ENCODE measurements at regions not wholly inside any gene's neighbourhood (a gene's known extent, or its start where the extent isn't known, plus 50 kb on each side); places are given as distances from the start of the nearest gene placed in this dataset.

GRCh38 chr9:99294850-99295461, 72.9 kb downstream of the SEC61B start:
- TF ChIP-seq CTCF (IDR thresholded peaks at IDR 0.05), result no peak
- DNase-seq, result no peak
- Mint-ChIP-seq H3K36me3 (ENCODE audit: low read depth) (no peaks in the 10 kb centered on the region), H3K4me1 (ENCODE audit: low read depth) (peaks cover 25% of the 10 kb centered on the region), H3K4me3 (no peak overlapping the region), H3K27ac (no peak overlapping the region), H3K9me3 (no peaks in the 10 kb centered on the region), H3K27me3 (ENCODE audit: insufficient read depth) (peaks cover 29% of the 10 kb centered on the region)

GRCh38 chr9:99296291-99296951, 74.3 kb downstream of the SEC61B start:
- Mint-ChIP-seq H3K4me3 (no peak overlapping the region), H3K4me1 (ENCODE audit: low read depth) (peaks cover 25% of the 10 kb centered on the region), H3K36me3 (ENCODE audit: low read depth) (no peaks in the 10 kb centered on the region), H3K9me3 (no peaks in the 10 kb centered on the region), H3K27me3 (ENCODE audit: insufficient read depth) (peaks cover 23% of the 10 kb centered on the region), H3K27ac (no peak overlapping the region)
- no peak for TF ChIP-seq CTCF (IDR thresholded peaks at IDR 0.05)
- no peak for DNase-seq

- no peak for TF ChIP-seq CTCF (IDR thresholded peaks at IDR 0.05)
- H3K9me3 Mint-ChIP-seq, result no peaks in the 10 kb centered on the region
- no peak overlapping the region for H3K27ac Mint-ChIP-seq
- H3K36me3 Mint-ChIP-seq (ENCODE audit: low read depth), result no peaks in the 10 kb centered on the region
- H3K4me1 Mint-ChIP-seq (ENCODE audit: low read depth), result peaks cover 25% of the 10 kb centered on the region
- H3K4me3 Mint-ChIP-seq, result no peak overlapping the region
- H3K27me3 Mint-ChIP-seq (ENCODE audit: insufficient read depth), result peaks cover 15% of the 10 kb centered on the region
- no peak for DNase-seq
Observed at GRCh38 chr9:99298614-99299013, 76.5 kb downstream of the SEC61B start.

DNA sequence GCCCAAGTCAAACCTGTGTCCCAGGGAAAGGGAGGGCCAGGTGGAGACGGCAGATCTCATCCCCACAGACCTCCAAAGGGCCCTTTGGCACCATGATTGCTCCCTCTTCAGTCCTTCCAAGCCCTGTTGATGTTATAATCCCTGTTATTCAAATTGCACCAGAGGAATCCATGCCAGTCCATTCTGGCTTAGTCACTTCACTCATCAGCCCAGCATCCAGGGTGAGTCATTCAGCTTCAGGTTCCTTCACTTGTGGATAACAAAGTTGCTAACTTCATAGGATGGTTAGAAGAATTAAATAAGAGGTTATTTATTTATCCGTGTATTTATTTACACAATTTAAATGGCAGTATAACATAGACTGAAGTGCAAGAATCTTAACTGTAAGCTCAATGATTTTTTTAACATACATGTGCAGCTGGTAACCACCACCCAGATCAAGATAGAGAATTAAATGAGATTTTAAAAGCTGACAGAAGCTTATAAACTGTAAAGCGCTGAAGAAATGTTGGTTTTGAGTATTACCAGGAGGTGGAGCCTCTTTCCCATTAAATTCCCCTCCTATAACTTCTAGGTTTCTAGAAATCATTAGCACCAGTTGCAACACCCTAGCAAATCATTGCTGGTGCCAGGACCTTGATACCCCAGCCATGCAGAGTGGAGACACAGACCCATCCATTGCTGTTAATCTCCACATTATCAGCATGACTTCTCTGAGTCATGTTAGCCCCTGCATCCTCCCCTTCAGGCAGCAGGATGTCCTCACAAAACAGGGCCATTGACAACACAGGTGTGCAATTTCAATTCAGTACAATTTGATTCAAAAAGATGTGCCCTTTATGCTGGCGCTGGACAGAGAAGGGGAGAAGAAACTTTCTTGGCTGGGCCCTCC, 77.4 kb downstream of the SEC61B start:
- Mint-ChIP-seq H3K27me3 (ENCODE audit: insufficient read depth) (peaks cover 10% of the 10 kb centered on the region), H3K9me3 (no peaks in the 10 kb centered on the region), H3K4me3 (no peak overlapping the region), H3K36me3 (ENCODE audit: low read depth) (no peaks in the 10 kb centered on the region), H3K27ac (no peak overlapping the region; the same call in 1 of the 2 replicates), H3K4me1 (ENCODE audit: low read depth) (peaks cover 25% of the 10 kb centered on the region)
- peak; percentile 73 for DNase-seq
- TF ChIP-seq CTCF (IDR thresholded peaks at IDR 0.05), result peak; percentile 63

- no peak for TF ChIP-seq CTCF (IDR thresholded peaks at IDR 0.05)
- no peaks in the 10 kb centered on the region for H3K36me3 Mint-ChIP-seq (ENCODE audit: low read depth)
- H3K9me3 Mint-ChIP-seq, result no peaks in the 10 kb centered on the region
- H3K27ac Mint-ChIP-seq, result peak overlapping the region; percentile 11; the same call in 1 of the 2 replicates
- H3K27me3 Mint-ChIP-seq (ENCODE audit: insufficient read depth), result peaks cover 5% of the 10 kb centered on the region
- no peak for DNase-seq
- H3K4me1 Mint-ChIP-seq (ENCODE audit: low read depth), result peaks cover 25% of the 10 kb centered on the region
- H3K4me3 Mint-ChIP-seq, result no peak overlapping the region
Observed at GRCh38 chr9:99300103-99300439, 78.0 kb downstream of the SEC61B start.
